ENCODE measurements at regions not wholly inside any gene's neighbourhood (a gene's known extent, or its start where the extent isn't known, plus 50 kb on each side); places are given as distances from the start of the nearest gene placed in this dataset.

DNA sequence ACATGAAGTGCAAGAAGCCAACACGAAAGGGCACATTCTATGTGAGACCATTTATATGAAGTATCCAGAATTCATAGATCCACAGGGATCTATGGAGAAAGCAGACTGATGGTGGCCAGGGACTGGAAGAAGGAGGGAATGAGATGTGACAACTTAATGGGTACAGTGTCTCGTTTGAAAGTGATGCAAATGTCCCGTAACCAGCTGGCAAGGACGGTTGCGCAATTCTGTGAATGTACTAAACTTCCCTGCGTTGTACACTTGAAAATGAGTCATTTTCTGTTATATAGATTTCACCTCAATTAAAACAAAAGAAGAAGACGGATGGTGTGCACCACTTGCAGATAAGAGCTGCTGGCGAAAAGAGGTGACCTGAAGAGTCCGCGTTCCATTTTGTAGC is 861.1 kb downstream of the TYW1 start:
- TF ChIP-seq, protein P1, sequence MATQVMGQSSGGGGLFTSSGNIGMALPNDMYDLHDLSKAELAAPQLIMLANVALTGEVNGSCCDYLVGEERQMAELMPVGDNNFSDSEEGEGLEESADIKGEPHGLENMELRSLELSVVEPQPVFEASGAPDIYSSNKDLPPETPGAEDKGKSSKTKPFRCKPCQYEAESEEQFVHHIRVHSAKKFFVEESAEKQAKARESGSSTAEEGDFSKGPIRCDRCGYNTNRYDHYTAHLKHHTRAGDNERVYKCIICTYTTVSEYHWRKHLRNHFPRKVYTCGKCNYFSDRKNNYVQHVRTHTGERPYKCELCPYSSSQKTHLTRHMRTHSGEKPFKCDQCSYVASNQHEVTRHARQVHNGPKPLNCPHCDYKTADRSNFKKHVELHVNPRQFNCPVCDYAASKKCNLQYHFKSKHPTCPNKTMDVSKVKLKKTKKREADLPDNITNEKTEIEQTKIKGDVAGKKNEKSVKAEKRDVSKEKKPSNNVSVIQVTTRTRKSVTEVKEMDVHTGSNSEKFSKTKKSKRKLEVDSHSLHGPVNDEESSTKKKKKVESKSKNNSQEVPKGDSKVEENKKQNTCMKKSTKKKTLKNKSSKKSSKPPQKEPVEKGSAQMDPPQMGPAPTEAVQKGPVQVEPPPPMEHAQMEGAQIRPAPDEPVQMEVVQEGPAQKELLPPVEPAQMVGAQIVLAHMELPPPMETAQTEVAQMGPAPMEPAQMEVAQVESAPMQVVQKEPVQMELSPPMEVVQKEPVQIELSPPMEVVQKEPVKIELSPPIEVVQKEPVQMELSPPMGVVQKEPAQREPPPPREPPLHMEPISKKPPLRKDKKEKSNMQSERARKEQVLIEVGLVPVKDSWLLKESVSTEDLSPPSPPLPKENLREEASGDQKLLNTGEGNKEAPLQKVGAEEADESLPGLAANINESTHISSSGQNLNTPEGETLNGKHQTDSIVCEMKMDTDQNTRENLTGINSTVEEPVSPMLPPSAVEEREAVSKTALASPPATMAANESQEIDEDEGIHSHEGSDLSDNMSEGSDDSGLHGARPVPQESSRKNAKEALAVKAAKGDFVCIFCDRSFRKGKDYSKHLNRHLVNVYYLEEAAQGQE (IDR thresholded peaks at IDR 0.05; ENCODE audit: insufficient read depth in 1 of 2, low read depth in 2 of 2, low read length in 2 of 2), result no peak
- TF ChIP-seq TAF1 (IDR thresholded peaks at IDR 0.05; ENCODE audit: borderline replicate concordance, insufficient read depth, low read length) (no peak), SIN3A (IDR thresholded peaks at IDR 0.05; ENCODE audit: borderline replicate concordance, insufficient read depth, low read length) (no peak), POLR2AphosphoS5 (IDR thresholded peaks at IDR 0.05; ENCODE audit: low read depth, low read length) (no peak), FOXP2 (optimal IDR thresholded peaks at IDR 0.05; ENCODE audit: borderline replicate concordance, extremely low read depth, extremely low read length, insufficient read depth) (no peak)

DNA sequence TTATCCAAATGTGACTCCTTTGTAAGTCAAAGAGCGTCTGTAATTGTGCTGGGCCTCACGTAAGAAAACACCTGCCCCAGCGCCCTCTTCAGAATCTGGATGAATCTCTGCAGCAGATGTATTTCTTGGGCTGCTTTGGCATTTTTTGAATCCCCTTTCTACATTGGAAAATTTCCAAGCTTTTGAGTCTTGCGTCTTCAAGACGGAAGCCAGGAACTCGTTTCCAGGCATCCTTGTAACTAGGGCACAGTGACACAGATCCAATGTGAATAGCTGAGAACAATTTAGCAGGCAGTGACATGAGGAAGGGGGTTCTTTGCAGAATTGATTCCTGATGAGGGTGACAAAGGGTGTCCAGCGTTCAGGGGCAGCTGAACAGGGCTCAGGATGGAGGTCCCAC is 862.3 kb downstream of the TYW1 start:
- TF ChIP-seq TAF1 (IDR thresholded peaks at IDR 0.05; ENCODE audit: borderline replicate concordance, insufficient read depth, low read length), result no peak

DNA sequence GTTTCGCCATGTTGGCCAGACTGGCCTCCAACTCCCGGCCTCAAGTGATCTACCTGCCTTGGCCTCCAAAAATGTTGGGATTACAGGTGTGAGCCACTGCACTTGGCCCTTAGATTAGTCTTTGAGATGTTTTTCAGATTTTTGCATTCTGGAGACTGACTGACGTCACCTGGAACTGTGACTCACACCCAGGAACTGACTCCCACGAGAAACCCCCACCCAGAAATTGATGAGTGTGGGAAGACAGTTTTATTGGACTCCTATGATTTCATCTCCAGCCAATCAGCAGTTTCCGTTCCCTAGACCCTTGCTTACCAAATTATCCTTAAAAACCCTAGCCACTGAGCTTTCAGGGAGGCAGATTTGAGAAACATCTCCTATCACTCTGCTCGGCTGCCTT is 867.3 kb downstream of the TYW1 start:
- TF ChIP-seq SIN3A (IDR thresholded peaks at IDR 0.05; ENCODE audit: borderline replicate concordance, insufficient read depth, low read length), result no peak
- no peak for TF ChIP-seq TAF1 (IDR thresholded peaks at IDR 0.05; ENCODE audit: borderline replicate concordance, insufficient read depth, low read length)
- TF ChIP-seq, protein P1 (IDR thresholded peaks at IDR 0.05; ENCODE audit: insufficient read depth in 1 of 2, low read depth in 2 of 2, low read length in 2 of 2), result no peak
- TF ChIP-seq FOXP2 (optimal IDR thresholded peaks at IDR 0.05; ENCODE audit: borderline replicate concordance, extremely low read depth, extremely low read length, insufficient read depth), result no peak
- no peak for TF ChIP-seq POLR2AphosphoS5 (IDR thresholded peaks at IDR 0.05; ENCODE audit: low read depth, low read length)

DNA sequence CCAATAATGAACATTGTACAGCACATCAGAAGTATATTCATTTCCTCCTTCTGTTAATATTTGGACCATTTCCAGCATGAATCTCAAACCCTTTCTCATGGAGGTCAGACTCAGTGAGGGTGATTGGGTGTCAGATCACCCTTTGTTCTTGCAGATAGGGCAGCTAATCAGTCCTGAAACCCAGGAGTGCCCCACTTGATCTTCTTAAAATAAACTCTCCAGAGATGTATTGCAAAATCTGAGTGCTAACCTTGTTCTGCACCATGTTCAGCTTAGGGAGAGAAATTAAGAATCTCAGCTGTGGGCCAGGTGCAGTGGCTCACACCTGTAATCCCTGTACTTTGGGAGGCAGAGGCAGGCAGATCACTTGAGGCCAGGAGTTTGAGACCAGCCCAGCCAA is 869.4 kb downstream of the TYW1 start:
- no peak for TF ChIP-seq FOXP2 (optimal IDR thresholded peaks at IDR 0.05; ENCODE audit: borderline replicate concordance, extremely low read depth, extremely low read length, insufficient read depth)
- no peak for TF ChIP-seq SIN3A (IDR thresholded peaks at IDR 0.05; ENCODE audit: borderline replicate concordance, insufficient read depth, low read length)
- TF ChIP-seq, protein P1 (IDR thresholded peaks at IDR 0.05; ENCODE audit: insufficient read depth in 1 of 2, low read depth in 2 of 2, low read length in 2 of 2), result no peak
- TF ChIP-seq POLR2AphosphoS5 (IDR thresholded peaks at IDR 0.05; ENCODE audit: low read depth, low read length), result no peak
- no peak for TF ChIP-seq TAF1 (IDR thresholded peaks at IDR 0.05; ENCODE audit: borderline replicate concordance, insufficient read depth, low read length)

DNA sequence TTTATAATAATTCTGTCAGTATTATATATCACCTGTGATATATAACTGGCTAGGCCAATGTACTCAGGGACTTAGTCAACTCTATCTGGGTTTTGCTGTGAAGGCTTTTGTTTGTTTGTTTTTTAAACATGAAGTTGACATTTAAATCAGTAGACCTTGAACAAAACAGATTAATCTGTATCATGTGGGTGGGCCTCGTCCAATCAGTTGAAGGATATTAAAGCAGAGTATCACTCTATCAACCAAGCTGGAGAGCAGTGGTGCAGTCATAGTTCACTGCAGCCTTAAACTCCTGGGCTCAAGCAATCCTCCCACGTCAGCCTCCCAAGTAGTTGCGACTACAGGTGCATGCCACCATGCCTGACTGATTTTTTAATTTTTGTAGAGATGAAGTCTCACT is 870.2 kb downstream of the TYW1 start:
- TF ChIP-seq, protein P1 (IDR thresholded peaks at IDR 0.05; ENCODE audit: insufficient read depth in 1 of 2, low read depth in 2 of 2, low read length in 2 of 2), result no peak

All from PFSK-1 (cell line).